ENCODE measurements at regions not wholly inside any gene's neighbourhood (a gene's known extent, or its start where the extent isn't known, plus 50 kb on each side); places are given as distances from the start of the nearest gene placed in this dataset.

DNA sequence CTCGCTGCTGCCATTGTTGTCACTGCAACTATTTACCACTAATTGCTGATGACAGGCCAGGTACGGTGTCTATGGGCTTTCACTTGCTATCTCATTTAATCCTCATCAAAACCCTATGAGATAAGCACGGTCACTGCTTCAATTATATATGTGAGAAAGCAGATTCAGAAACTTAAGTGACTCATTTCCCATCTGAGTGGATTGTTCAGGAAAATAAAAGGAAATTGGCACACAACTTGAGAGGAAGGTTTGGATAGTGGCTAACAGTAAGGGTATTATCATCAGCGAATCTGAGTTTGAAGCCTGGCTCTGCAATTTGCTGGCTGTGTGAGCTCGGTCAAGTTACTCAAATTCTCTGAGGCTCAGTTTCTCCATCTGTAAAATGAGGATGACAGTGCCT, 196.0 kb downstream of the KCNS3 start:
- TF ChIP-seq POLR2A (IDR thresholded peaks at IDR 0.05; ENCODE audit: low read depth, low read length) (no peak), MXI1 (IDR thresholded peaks at IDR 0.05; ENCODE audit: borderline replicate concordance, low read depth, low read length) (no peak), RAD21 (IDR thresholded peaks at IDR 0.05; ENCODE audit: low read length) (no peak), BHLHE40 (IDR thresholded peaks at IDR 0.05; ENCODE audit: low read depth, low read length) (no peak), RFX5 (IDR thresholded peaks at IDR 0.05; ENCODE audit: low read depth, low read length) (no peak)
- TF ChIP-seq, protein P1, sequence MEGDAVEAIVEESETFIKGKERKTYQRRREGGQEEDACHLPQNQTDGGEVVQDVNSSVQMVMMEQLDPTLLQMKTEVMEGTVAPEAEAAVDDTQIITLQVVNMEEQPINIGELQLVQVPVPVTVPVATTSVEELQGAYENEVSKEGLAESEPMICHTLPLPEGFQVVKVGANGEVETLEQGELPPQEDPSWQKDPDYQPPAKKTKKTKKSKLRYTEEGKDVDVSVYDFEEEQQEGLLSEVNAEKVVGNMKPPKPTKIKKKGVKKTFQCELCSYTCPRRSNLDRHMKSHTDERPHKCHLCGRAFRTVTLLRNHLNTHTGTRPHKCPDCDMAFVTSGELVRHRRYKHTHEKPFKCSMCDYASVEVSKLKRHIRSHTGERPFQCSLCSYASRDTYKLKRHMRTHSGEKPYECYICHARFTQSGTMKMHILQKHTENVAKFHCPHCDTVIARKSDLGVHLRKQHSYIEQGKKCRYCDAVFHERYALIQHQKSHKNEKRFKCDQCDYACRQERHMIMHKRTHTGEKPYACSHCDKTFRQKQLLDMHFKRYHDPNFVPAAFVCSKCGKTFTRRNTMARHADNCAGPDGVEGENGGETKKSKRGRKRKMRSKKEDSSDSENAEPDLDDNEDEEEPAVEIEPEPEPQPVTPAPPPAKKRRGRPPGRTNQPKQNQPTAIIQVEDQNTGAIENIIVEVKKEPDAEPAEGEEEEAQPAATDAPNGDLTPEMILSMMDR (conservative IDR thresholded peaks at IDR 0.05; ENCODE audit: low read depth, low read length): no peak
- TF ChIP-seq, protein P2, sequence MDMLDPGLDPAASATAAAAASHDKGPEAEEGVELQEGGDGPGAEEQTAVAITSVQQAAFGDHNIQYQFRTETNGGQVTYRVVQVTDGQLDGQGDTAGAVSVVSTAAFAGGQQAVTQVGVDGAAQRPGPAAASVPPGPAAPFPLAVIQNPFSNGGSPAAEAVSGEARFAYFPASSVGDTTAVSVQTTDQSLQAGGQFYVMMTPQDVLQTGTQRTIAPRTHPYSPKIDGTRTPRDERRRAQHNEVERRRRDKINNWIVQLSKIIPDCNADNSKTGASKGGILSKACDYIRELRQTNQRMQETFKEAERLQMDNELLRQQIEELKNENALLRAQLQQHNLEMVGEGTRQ (IDR thresholded peaks at IDR 0.05; ENCODE audit: low read depth, low read length): no peak

Data from IMR-90 (cell line).